Liver (tissue), 8 donors: ENCODE measurements at regions not wholly inside any gene's neighbourhood (a gene's known extent, or its start where the extent isn't known, plus 50 kb on each side); places are given as distances from the start of the nearest gene placed in this dataset.

Source experiments
- DNase-seq: peaks from one replicate; pipeline ENCODE4 v3.0.0-alpha.2; 2017; ENCODE audit warnings: low spot score
- H3K27ac ChIP-seq, 2 donors: one replicate each; pipeline ENCODE4 v1.7.0; 2013; ENCODE audit warnings: inconsistent platforms in 2 of 2, low read length in 2 of 2, control low read depth in 1 of 2, low read depth in 1 of 2, mild to moderate bottlenecking in 1 of 2
- H3K27me3 ChIP-seq, 4 donors: one replicate each; pipeline versions ENCODE4 v1.6.1 to v1.7.0; 2013; ENCODE audit warnings: low read length in 3 of 4, inconsistent platforms in 1 of 4, mild to moderate bottlenecking in 1 of 4, moderate library complexity in 1 of 4; ENCODE audit not compliant: control insufficient read depth in 4 of 4, insufficient read depth in 4 of 4
- H3K36me3 ChIP-seq, 4 donors: one replicate each; pipeline versions ENCODE4 v1.6.1 to v1.7.0; 2013; ENCODE audit warnings: low read length in 3 of 4, mild to moderate bottlenecking in 3 of 4, low read depth in 1 of 4, moderate library complexity in 1 of 4; ENCODE audit not compliant: control insufficient read depth in 4 of 4, insufficient read depth in 3 of 4
- H3K4me1 ChIP-seq, 4 donors: one replicate each; pipeline versions ENCODE4 v1.6.1 to v1.7.0; 2013; ENCODE audit warnings: low read length in 3 of 4, mild to moderate bottlenecking in 3 of 4, moderate library complexity in 1 of 4; ENCODE audit not compliant: control insufficient read depth in 4 of 4, insufficient read depth in 4 of 4
- H3K4me3 ChIP-seq, 3 donors: one replicate each; pipeline versions ENCODE4 v1.6.1 to v1.7.0; 2013; ENCODE audit warnings: low read length in 3 of 3, control low read depth in 1 of 3, low read depth in 1 of 3, mild to moderate bottlenecking in 1 of 3
- H3K9ac ChIP-seq, 2 donors: one replicate each; pipeline ENCODE4 v1.7.0; 2013; ENCODE audit warnings: low read length in 2 of 2, mild to moderate bottlenecking in 2 of 2, moderate library complexity in 2 of 2, control low read depth in 1 of 2, low read depth in 1 of 2
- H3K9me3 ChIP-seq, 4 donors: one replicate each; pipeline versions ENCODE4 v1.6.1 to v1.7.0; 2013; ENCODE audit warnings: low read length in 3 of 4; ENCODE audit not compliant: control insufficient read depth in 4 of 4
- EGR1 ChIP-seq, 2 donors: IDR thresholded peaks; 2 replicates each; pipeline ENCODE4 v1.6.1; 2016 to 2018; ENCODE audit warnings: antibody characterized with exemption in 2 of 2, low read depth in 2 of 2
- FOXA1 ChIP-seq: IDR thresholded peaks from 2 replicates; pipeline ENCODE4 v1.6.1; 2016; ENCODE audit warnings: antibody characterized with exemption
- FOXA2 ChIP-seq: IDR thresholded peaks from 2 replicates; pipeline ENCODE4 v1.6.1; 2016; ENCODE audit warnings: antibody characterized with exemption
- GABPA ChIP-seq, 2 donors: IDR thresholded peaks in 1 of 2; conservative IDR thresholded peaks in 1 of 2; 2 replicates each; pipeline ENCODE4 v1.6.1; 2016; ENCODE audit warnings: antibody characterized with exemption in 2 of 2, mild to moderate bottlenecking in 1 of 2, moderate library complexity in 1 of 2
- HNF4A ChIP-seq, 2 donors: conservative IDR thresholded peaks; 2 replicates each; pipeline ENCODE4 v1.6.1; 2016; ENCODE audit warnings: antibody characterized with exemption in 2 of 2, mild to moderate bottlenecking in 2 of 2
- HNF4G ChIP-seq: IDR thresholded peaks from 2 replicates; pipeline ENCODE4 v1.6.1; 2016; ENCODE audit warnings: antibody characterized with exemption
- JUND ChIP-seq, 2 donors: IDR thresholded peaks; 2 replicates each; pipeline ENCODE4 v1.6.1; 2016; ENCODE audit warnings: antibody characterized with exemption in 2 of 2
- RAD21 ChIP-seq, 2 donors: IDR thresholded peaks; 2 replicates each; pipeline ENCODE4 v1.6.1; 2016; ENCODE audit warnings: antibody characterized with exemption in 2 of 2, mild to moderate bottlenecking in 2 of 2
- RXRA ChIP-seq, 2 donors: IDR thresholded peaks; 2 replicates each; pipeline ENCODE4 v1.6.1; 2017 to 2018; ENCODE audit warnings: antibody characterized with exemption in 2 of 2, mild to moderate bottlenecking in 1 of 2
- SP1 ChIP-seq: IDR thresholded peaks from 2 replicates; pipeline ENCODE4 v1.6.1; 2018; ENCODE audit warnings: antibody characterized with exemption, mild to moderate bottlenecking
- TAF1 ChIP-seq: conservative IDR thresholded peaks from 2 replicates; pipeline ENCODE4 v1.6.1; 2016; ENCODE audit warnings: antibody characterized with exemption, mild to moderate bottlenecking
- YY1 ChIP-seq: IDR thresholded peaks from 2 replicates; pipeline ENCODE4 v1.6.1; 2016; ENCODE audit warnings: antibody characterized with exemption, mild to moderate bottlenecking
- WGBS: extraction: QIAGEN DNeasy Blood & Tissue Kit; methylation state at CpG from one replicate; pipeline ENCODE4 v1.1.7; 2013; 5-methylcytosine and 5-hydroxymethylcytosine counted together
- TF ChIP-seq, protein P1 (sequence below): IDR thresholded peaks from 2 replicates; pipeline ENCODE4 v1.6.1; 2016; ENCODE audit warnings: antibody characterized with exemption
- TF ChIP-seq, protein P2 (sequence below): IDR thresholded peaks from 2 replicates; pipeline ENCODE4 v1.6.1; 2016; ENCODE audit warnings: antibody characterized with exemption, mild to moderate bottlenecking
- TF ChIP-seq, protein P3 (sequence below): IDR thresholded peaks from 2 replicates; pipeline ENCODE4 v1.6.1; 2016; ENCODE audit warnings: antibody characterized with exemption
- TF ChIP-seq, protein P4 (sequence below): fragments of 150-350 bp; IDR thresholded peaks from 2 replicates; pipeline ENCODE4 v1.5.1; 2017; ENCODE audit warnings: improper control_type of control experiment, low read depth, low read length; ENCODE audit not compliant: missing input control
- TF ChIP-seq, protein P5 (sequence below): IDR thresholded peaks from 2 replicates; pipeline ENCODE4 v1.6.1; 2016; ENCODE audit warnings: antibody characterized with exemption
- donor health status: healthy.
- donor health status: healthy.
- donor health status: healthy.
- donor health status: healthy.
- donor health status: healthy.

DNA sequence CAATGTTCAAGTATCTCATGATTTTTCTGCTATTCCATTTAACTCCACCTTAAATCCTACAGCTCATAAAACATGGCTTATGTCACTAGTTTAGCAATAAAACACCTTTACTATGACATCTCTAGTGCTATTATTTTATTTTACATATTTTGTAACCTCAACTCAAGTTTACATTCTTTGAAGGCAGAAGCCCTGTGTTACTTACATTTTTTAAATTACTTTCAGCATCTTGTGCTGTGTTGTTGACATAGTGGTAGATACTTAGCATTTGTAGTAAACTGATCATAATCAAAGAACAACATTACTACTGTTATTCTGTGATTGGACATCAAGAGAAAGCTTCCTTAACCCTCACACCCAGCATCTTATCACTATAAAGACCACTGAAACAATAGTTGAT, 216.1 kb downstream of the BMP4 start:
- no peaks in the 10 kb centered on the region for H3K36me3 ChIP-seq

DNA sequence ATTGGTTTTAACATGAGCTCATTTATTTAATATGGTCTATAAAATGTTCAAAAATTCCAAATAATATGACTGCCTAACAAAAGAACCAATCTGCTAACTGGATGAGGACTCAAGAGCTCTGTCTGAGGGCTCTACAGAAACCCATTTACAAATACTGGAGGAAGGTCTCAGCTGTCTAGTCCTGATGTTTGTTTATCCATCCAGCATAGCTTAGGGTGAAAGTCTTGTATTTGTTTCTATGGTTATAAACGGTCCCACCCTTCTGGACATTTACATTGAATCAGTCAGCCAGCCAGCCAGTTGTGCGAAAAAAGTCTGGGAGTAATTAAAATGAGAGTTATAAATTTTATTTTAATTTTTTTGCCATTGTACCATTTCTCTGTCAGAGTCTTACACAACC, 220.7 kb downstream of the BMP4 start:
- no peak for DNase-seq
- H3K9ac ChIP-seq: no peak overlapping the region
- 70% methylated on average over 2 of the region's 2 CpGs for WGBS
- H3K27me3 ChIP-seq: no peaks in the 10 kb centered on the region
- no peaks in the 10 kb centered on the region for H3K36me3 ChIP-seq
- H3K9me3 ChIP-seq: peaks cover 0 to 2% (median 0%) of the 10 kb centered on the region in 4 donors
- no peaks in the 10 kb centered on the region for H3K4me1 ChIP-seq
- H3K27ac ChIP-seq: no peak overlapping the region
- no peak overlapping the region for H3K4me3 ChIP-seq
- TF ChIP-seq, protein P1, sequence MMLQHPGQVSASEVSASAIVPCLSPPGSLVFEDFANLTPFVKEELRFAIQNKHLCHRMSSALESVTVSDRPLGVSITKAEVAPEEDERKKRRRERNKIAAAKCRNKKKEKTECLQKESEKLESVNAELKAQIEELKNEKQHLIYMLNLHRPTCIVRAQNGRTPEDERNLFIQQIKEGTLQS: no peak
- TF ChIP-seq RXRA (IDR thresholded peaks at IDR 0.05): no peak

More for the DNA sequence above, 216.1 kb downstream of the BMP4 start:
- no peaks in the 10 kb centered on the region for H3K9me3 ChIP-seq
- H3K27me3 ChIP-seq: no peaks in the 10 kb centered on the region
- DNase-seq: no peak
- H3K27ac ChIP-seq: no peak overlapping the region
- no peak overlapping the region for H3K4me3 ChIP-seq
- TF ChIP-seq, protein P2, sequence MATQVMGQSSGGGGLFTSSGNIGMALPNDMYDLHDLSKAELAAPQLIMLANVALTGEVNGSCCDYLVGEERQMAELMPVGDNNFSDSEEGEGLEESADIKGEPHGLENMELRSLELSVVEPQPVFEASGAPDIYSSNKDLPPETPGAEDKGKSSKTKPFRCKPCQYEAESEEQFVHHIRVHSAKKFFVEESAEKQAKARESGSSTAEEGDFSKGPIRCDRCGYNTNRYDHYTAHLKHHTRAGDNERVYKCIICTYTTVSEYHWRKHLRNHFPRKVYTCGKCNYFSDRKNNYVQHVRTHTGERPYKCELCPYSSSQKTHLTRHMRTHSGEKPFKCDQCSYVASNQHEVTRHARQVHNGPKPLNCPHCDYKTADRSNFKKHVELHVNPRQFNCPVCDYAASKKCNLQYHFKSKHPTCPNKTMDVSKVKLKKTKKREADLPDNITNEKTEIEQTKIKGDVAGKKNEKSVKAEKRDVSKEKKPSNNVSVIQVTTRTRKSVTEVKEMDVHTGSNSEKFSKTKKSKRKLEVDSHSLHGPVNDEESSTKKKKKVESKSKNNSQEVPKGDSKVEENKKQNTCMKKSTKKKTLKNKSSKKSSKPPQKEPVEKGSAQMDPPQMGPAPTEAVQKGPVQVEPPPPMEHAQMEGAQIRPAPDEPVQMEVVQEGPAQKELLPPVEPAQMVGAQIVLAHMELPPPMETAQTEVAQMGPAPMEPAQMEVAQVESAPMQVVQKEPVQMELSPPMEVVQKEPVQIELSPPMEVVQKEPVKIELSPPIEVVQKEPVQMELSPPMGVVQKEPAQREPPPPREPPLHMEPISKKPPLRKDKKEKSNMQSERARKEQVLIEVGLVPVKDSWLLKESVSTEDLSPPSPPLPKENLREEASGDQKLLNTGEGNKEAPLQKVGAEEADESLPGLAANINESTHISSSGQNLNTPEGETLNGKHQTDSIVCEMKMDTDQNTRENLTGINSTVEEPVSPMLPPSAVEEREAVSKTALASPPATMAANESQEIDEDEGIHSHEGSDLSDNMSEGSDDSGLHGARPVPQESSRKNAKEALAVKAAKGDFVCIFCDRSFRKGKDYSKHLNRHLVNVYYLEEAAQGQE: no peak
- TF ChIP-seq HNF4A (conservative IDR thresholded peaks at IDR 0.05) (no peak), YY1 (no peak), FOXA1 (no peak), RAD21 (IDR thresholded peaks at IDR 0.05) (no peak), RXRA (IDR thresholded peaks at IDR 0.05) (no peak), JUND (IDR thresholded peaks at IDR 0.05) (no peak), FOXA2 (no peak), EGR1 (IDR thresholded peaks at IDR 0.05; ENCODE audit: low read depth in 2 of 2) (no peak), HNF4G (no peak)
- TF ChIP-seq, protein P3, sequence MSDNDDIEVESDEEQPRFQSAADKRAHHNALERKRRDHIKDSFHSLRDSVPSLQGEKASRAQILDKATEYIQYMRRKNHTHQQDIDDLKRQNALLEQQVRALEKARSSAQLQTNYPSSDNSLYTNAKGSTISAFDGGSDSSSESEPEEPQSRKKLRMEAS: no peak
- TF ChIP-seq, protein P4, sequence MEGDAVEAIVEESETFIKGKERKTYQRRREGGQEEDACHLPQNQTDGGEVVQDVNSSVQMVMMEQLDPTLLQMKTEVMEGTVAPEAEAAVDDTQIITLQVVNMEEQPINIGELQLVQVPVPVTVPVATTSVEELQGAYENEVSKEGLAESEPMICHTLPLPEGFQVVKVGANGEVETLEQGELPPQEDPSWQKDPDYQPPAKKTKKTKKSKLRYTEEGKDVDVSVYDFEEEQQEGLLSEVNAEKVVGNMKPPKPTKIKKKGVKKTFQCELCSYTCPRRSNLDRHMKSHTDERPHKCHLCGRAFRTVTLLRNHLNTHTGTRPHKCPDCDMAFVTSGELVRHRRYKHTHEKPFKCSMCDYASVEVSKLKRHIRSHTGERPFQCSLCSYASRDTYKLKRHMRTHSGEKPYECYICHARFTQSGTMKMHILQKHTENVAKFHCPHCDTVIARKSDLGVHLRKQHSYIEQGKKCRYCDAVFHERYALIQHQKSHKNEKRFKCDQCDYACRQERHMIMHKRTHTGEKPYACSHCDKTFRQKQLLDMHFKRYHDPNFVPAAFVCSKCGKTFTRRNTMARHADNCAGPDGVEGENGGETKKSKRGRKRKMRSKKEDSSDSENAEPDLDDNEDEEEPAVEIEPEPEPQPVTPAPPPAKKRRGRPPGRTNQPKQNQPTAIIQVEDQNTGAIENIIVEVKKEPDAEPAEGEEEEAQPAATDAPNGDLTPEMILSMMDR: no peak
- no peak overlapping the region for H3K9ac ChIP-seq
- H3K4me1 ChIP-seq: no peaks in the 10 kb centered on the region

DNA sequence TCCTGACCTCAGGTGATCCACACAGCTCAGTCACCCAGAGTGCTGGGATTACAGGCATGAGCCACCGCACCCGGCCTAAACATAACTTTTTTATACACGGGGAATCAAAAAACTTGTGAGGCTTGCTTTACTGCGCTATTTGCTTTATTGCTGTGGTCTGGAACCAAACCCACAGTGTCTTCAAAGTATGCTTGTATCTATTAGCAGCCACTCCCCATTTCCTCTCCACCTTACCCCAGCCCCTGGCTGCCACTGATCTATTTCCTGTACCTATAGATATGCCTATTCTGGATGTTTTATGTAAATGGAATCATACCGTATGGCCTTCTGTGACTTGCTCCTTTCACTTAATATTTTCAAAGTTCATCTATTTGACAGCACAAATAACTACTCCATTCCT, 233.4 kb downstream of the BMP4 start:
- H3K4me1 ChIP-seq: no peaks in the 10 kb centered on the region
- no peaks in the 10 kb centered on the region for H3K27me3 ChIP-seq
- no peak overlapping the region for H3K4me3 ChIP-seq
- H3K36me3 ChIP-seq: no peaks in the 10 kb centered on the region
- WGBS: 95% methylated on average over 5 of the region's 5 CpGs
- no peak overlapping the region for H3K9ac ChIP-seq
- no peak for DNase-seq
- H3K27ac ChIP-seq: no peak overlapping the region
- H3K9me3 ChIP-seq: no peaks in the 10 kb centered on the region
- TF ChIP-seq EGR1 (IDR thresholded peaks at IDR 0.05; ENCODE audit: low read depth in 2 of 2) (no peak), TAF1 (no peak), GABPA (IDR thresholded peaks at IDR 0.05 in 1 of 2, conservative IDR thresholded peaks at IDR 0.05 in 1 of 2) (no peak), SP1 (no peak), JUND (IDR thresholded peaks at IDR 0.05) (no peak), YY1 (no peak), HNF4G (no peak), FOXA1 (no peak)
- TF ChIP-seq, protein P5, sequence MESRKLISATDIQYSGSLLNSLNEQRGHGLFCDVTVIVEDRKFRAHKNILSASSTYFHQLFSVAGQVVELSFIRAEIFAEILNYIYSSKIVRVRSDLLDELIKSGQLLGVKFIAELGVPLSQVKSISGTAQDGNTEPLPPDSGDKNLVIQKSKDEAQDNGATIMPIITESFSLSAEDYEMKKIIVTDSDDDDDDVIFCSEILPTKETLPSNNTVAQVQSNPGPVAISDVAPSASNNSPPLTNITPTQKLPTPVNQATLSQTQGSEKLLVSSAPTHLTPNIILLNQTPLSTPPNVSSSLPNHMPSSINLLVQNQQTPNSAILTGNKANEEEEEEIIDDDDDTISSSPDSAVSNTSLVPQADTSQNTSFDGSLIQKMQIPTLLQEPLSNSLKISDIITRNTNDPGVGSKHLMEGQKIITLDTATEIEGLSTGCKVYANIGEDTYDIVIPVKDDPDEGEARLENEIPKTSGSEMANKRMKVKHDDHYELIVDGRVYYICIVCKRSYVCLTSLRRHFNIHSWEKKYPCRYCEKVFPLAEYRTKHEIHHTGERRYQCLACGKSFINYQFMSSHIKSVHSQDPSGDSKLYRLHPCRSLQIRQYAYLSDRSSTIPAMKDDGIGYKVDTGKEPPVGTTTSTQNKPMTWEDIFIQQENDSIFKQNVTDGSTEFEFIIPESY: no peak
- TF ChIP-seq, protein P2: no peak
- TF ChIP-seq, protein P1: no peak
